OCI-M1 (cell line): ENCODE measurements at regions not wholly inside any gene's neighbourhood (a gene's known extent, or its start where the extent isn't known, plus 50 kb on each side); places are given as distances from the start of the nearest gene placed in this dataset.
A peak's percentile ranks its signal among the peaks of the same experiment; 100 is the strongest.

Source experiments
- DNase-seq: peaks from one replicate; lab custom pipeline; 2025; lab: John Stamatoyannopoulos, UW

- no peak for DNase-seq
Measured at GRCh38 chr12:91533366-91533765, 350.7 kb upstream of the DCN start.

- no peak for DNase-seq
Measured at GRCh38 chr12:91529829-91530228, 347.2 kb upstream of the DCN start.

- DNase-seq: no peak
Measured at GRCh38 chr12:91523831-91524230, 341.2 kb upstream of the DCN start.

- DNase-seq: no peak
Measured at GRCh38 chr12:91516695-91517047, 334.1 kb upstream of the DCN start.

- DNase-seq: peak; percentile 35
Measured at GRCh38 chr12:91515944-91516694, 333.5 kb upstream of the DCN start.

- DNase-seq: no peak
Measured at GRCh38 chr12:91513313-91513712, 330.7 kb upstream of the DCN start.

- no peak for DNase-seq
Measured at GRCh38 chr12:91511795-91512420, 329.3 kb upstream of the DCN start.

GRCh38 chr12:91507754-91508153 is 325.1 kb upstream of the DCN start:
- DNase-seq: no peak

GRCh38 chr12:91506452-91506851 is 323.8 kb upstream of the DCN start:
- DNase-seq: no peak

- no peak for DNase-seq
Measured at GRCh38 chr12:91505006-91505405, 322.4 kb upstream of the DCN start.

- no peak for DNase-seq
Measured at GRCh38 chr12:91502208-91502607, 319.6 kb upstream of the DCN start.

- DNase-seq: no peak
Measured at GRCh38 chr12:91496337-91496736, 313.7 kb upstream of the DCN start.

- no peak for DNase-seq
Measured at GRCh38 chr12:91493308-91493707, 310.7 kb upstream of the DCN start.

- DNase-seq: no peak
Measured at GRCh38 chr12:91492648-91493047, 310.0 kb upstream of the DCN start.

- no peak for DNase-seq
Measured at GRCh38 chr12:91490667-91491311, 308.2 kb upstream of the DCN start.

- DNase-seq: no peak
Measured at GRCh38 chr12:91483471-91483985, 300.9 kb upstream of the DCN start.

GRCh38 chr12:91482231-91482630 is 299.6 kb upstream of the DCN start:
- DNase-seq: no peak

- DNase-seq: no peak
Measured at GRCh38 chr12:91478500-91478899, 295.9 kb upstream of the DCN start.

GRCh38 chr12:91467686-91468085 is 285.1 kb upstream of the DCN start:
- DNase-seq: no peak

- DNase-seq: no peak
Measured at GRCh38 chr12:91461061-91461460, 278.4 kb upstream of the DCN start.

GRCh38 chr12:91460469-91460868 is 277.9 kb upstream of the DCN start:
- DNase-seq: no peak

- no peak for DNase-seq
Measured at GRCh38 chr12:91455321-91455720, 272.7 kb upstream of the DCN start.

- no peak for DNase-seq
Measured at GRCh38 chr12:91454179-91454578, 271.6 kb upstream of the DCN start.
